Nephron (organoid): ENCODE measurements at regions not wholly inside any gene's neighbourhood (a gene's known extent, or its start where the extent isn't known, plus 50 kb on each side); places are given as distances from the start of the nearest gene placed in this dataset.
"Not testable (repeated sequence)": the region's sequence is repeated elsewhere in the genome, so short reads cannot be mapped to it uniquely, and the experiment has no call there.

Experiments
- H3K27ac Mint-ChIP-seq, 3 experiments: 2 replicates each; pipeline ENCODE4 v1.8.0; 2020; ENCODE audit warnings: mixed read lengths in 3 of 3, mild to moderate bottlenecking in 2 of 3, moderate library complexity in 1 of 3
- H3K27me3 Mint-ChIP-seq: 2 replicates; pipeline ENCODE4 v1.8.0; 2021; ENCODE audit warnings: low read depth, mild to moderate bottlenecking, moderate library complexity, mixed read lengths
- H3K36me3 Mint-ChIP-seq: 2 replicates; pipeline ENCODE4 v1.8.0; 2020; ENCODE audit warnings: low read depth, mixed read lengths
- H3K4me1 Mint-ChIP-seq: 2 replicates; pipeline ENCODE4 v1.8.0; 2020; ENCODE audit warnings: mixed read lengths
- H3K4me3 Mint-ChIP-seq, 3 experiments: 2 replicates each; pipeline ENCODE4 v1.8.0; 2020; ENCODE audit warnings: mild to moderate bottlenecking in 3 of 3, mixed read lengths in 3 of 3, moderate library complexity in 2 of 3
- H3K9me3 Mint-ChIP-seq: 2 replicates; pipeline ENCODE4 v1.8.0; 2020; ENCODE audit warnings: mixed read lengths
- CTCF ChIP-seq, 3 experiments: fragments of 200-600 bp; sonication (generic); IDR thresholded peaks; one replicate each; pipeline ENCODE4 v1.5.0; 2021; ENCODE audit warnings: antibody characterized with exemption in 3 of 3; ENCODE audit not compliant: unreplicated experiment in 3 of 3

- Mint-ChIP-seq H3K4me3 (no peak overlapping the region), H3K9me3 (peaks cover 3% of the 10 kb centered on the region), H3K27ac (no peak overlapping the region), H3K4me1 (peaks cover 12% of the 10 kb centered on the region), H3K36me3 (no peaks in the 10 kb centered on the region), H3K27me3 (peaks cover 10% of the 10 kb centered on the region)
- no peak for TF ChIP-seq CTCF (IDR thresholded peaks at IDR 0.05; ENCODE audit: unreplicated experiment in 3 of 3)
Measured at GRCh38 chr6:98056955-98057354, 773.9 kb upstream of the MMS22L start.

- H3K27me3 Mint-ChIP-seq = no peaks in the 10 kb centered on the region
- TF ChIP-seq CTCF (IDR thresholded peaks at IDR 0.05; ENCODE audit: unreplicated experiment in 3 of 3) = no peak
- no peak overlapping the region for H3K27ac Mint-ChIP-seq
- H3K36me3 Mint-ChIP-seq = peaks cover 2% of the 10 kb centered on the region
- no peaks in the 10 kb centered on the region for H3K4me1 Mint-ChIP-seq
- no peak overlapping the region for H3K4me3 Mint-ChIP-seq
- peaks cover 6% of the 10 kb centered on the region for H3K9me3 Mint-ChIP-seq
Measured at GRCh38 chr6:98067375-98067774, 767.0 kb upstream of the POU3F2 start.

- peaks cover 22% of the 10 kb centered on the region for H3K9me3 Mint-ChIP-seq
- H3K4me3 Mint-ChIP-seq, H3K36me3 Mint-ChIP-seq, H3K4me1 Mint-ChIP-seq, H3K27ac Mint-ChIP-seq, H3K27me3 Mint-ChIP-seq: not testable (repeated sequence)
Measured at GRCh38 chr6:98088537-98088936, 745.8 kb upstream of the POU3F2 start.

- H3K9me3 Mint-ChIP-seq = peaks cover 13% of the 10 kb centered on the region
- H3K4me3 Mint-ChIP-seq = peak overlapping the region; percentile 34 to 88 (median 79)
- no peak for TF ChIP-seq CTCF (IDR thresholded peaks at IDR 0.05; ENCODE audit: unreplicated experiment in 3 of 3)
- peaks cover 20% of the 10 kb centered on the region for H3K4me1 Mint-ChIP-seq
- H3K36me3 Mint-ChIP-seq = no peaks in the 10 kb centered on the region
- peak overlapping the region in 2 of 3 experiments; percentile 1 to 77 for H3K27ac Mint-ChIP-seq
- peaks cover 3% of the 10 kb centered on the region for H3K27me3 Mint-ChIP-seq
Measured at GRCh38 chr6:98092331-98092730, 742.0 kb upstream of the POU3F2 start.

GRCh38 chr6:98094696-98095095, 739.7 kb upstream of the POU3F2 start:
- H3K4me1 Mint-ChIP-seq = peaks cover 20% of the 10 kb centered on the region
- peaks cover 3% of the 10 kb centered on the region for H3K27me3 Mint-ChIP-seq
- TF ChIP-seq CTCF (IDR thresholded peaks at IDR 0.05; ENCODE audit: unreplicated experiment in 3 of 3) = no peak
- peaks cover 3% of the 10 kb centered on the region for H3K9me3 Mint-ChIP-seq
- H3K4me3 Mint-ChIP-seq = peak overlapping the region in 2 of 3 experiments; percentile 19 to 38
- no peaks in the 10 kb centered on the region for H3K36me3 Mint-ChIP-seq
- no peak overlapping the region for H3K27ac Mint-ChIP-seq

GRCh38 chr6:98107801-98108200, 726.6 kb upstream of the POU3F2 start:
- H3K27ac Mint-ChIP-seq = no peak overlapping the region
- H3K4me1 Mint-ChIP-seq = no peaks in the 10 kb centered on the region
- no peak overlapping the region for H3K4me3 Mint-ChIP-seq
- H3K9me3 Mint-ChIP-seq = peaks cover 19% of the 10 kb centered on the region
- H3K36me3 Mint-ChIP-seq = no peaks in the 10 kb centered on the region
- no peak for TF ChIP-seq CTCF (IDR thresholded peaks at IDR 0.05; ENCODE audit: unreplicated experiment in 3 of 3)
- no peaks in the 10 kb centered on the region for H3K27me3 Mint-ChIP-seq
